SK-N-SH (cell line): ENCODE measurements at regions not wholly inside any gene's neighbourhood (a gene's known extent, or its start where the extent isn't known, plus 50 kb on each side); places are given as distances from the start of the nearest gene placed in this dataset.

Source experiments
- CTCF ChIA-PET: fragments of 300-600, 350-600 bp; formaldehyde crosslinking; extraction: SDS; loops from one replicate; lab custom pipeline; 2021; lab: Yijun Ruan, JAX
- POLR2A ChIA-PET: fragments of 350-600 bp; sonication (Branson Sonifier 250); formaldehyde crosslinking; extraction: SDS; loops from one replicate; lab custom pipeline; 2020; ENCODE audit warnings: antibody characterized with exemption, inconsistent platforms; lab: Yijun Ruan, JAX
- DNase-seq: peaks from one replicate; pipeline ENCODE4 v3.0.0; 2012
- H2AFZ ChIP-seq: fragments of 200-600 bp; sonication (generic); 2 replicates; pipeline ENCODE4 v1.8.1; 2016; ENCODE audit warnings: antibody characterized with exemption, mild to moderate bottlenecking, low read depth
- H3F3A ChIP-seq: fragments of 200-600 bp; sonication (generic); replicated peaks from 2 replicates; pipeline ENCODE3; 2016; ENCODE audit warnings: antibody characterized with exemption, mild to moderate bottlenecking; ENCODE audit not compliant: insufficient read depth
- H3K27ac ChIP-seq, 2 experiments: fragments of 200-500 bp in 1 of 2; fragments of 200-600 bp in 1 of 2; sonication (Bioruptor generic) in 1 of 2; sonication (generic), shearing (Covaris generic) in 1 of 2; 2 replicates each; pipeline versions ENCODE4 v1.5.1 to v1.6.1; 2014 to 2016; ENCODE audit warnings: low read depth in 2 of 2, inconsistent platforms in 1 of 2, low read length in 1 of 2, mild to moderate bottlenecking in 1 of 2, mixed read lengths in 1 of 2
- H3K27me3 ChIP-seq: fragments of 200-600 bp; sonication (generic), shearing (Covaris generic); 2 replicates; pipeline ENCODE4 v1.6.1; 2016; ENCODE audit warnings: mixed run types; ENCODE audit not compliant: insufficient read depth
- H3K36me3 ChIP-seq, 2 experiments: fragments of 200-500 bp in 1 of 2; fragments of 200-600 bp in 1 of 2; sonication (Bioruptor generic) in 1 of 2; sonication (generic) in 1 of 2; replicated peaks in 1 of 2; 2 replicates each; pipeline versions ENCODE3 to v1.5.1; 2014 to 2016; ENCODE audit warnings: low read length in 1 of 2, mild to moderate bottlenecking in 1 of 2; ENCODE audit not compliant: insufficient read depth in 2 of 2, control insufficient read depth in 1 of 2
- H3K4me1 ChIP-seq, 2 experiments: fragments of 200-500 bp in 1 of 2; fragments of 200-600 bp in 1 of 2; sonication (Bioruptor generic) in 1 of 2; sonication (generic), shearing (Covaris generic) in 1 of 2; 2 replicates each; pipeline versions ENCODE4 v1.5.1 to v1.6.1; 2014 to 2016; ENCODE audit warnings: low read depth in 1 of 2, low read length in 1 of 2, mixed run types in 1 of 2; ENCODE audit not compliant: insufficient read depth in 2 of 2, control insufficient read depth in 1 of 2
- H3K4me2 ChIP-seq: fragments of 200-600 bp; sonication (generic), shearing (Covaris generic); 2 replicates; pipeline ENCODE4 v1.6.1; 2017; ENCODE audit warnings: mixed run types
- H3K4me3 ChIP-seq, 2 experiments: fragments of 200-500 bp in 1 of 2; fragments of 200-600 bp in 1 of 2; sonication (Bioruptor generic) in 1 of 2; sonication (generic), shearing (Covaris generic) in 1 of 2; 2 replicates each; pipeline versions ENCODE4 v1.5.1 to v1.8.1; 2014 to 2016; ENCODE audit warnings: low read depth in 2 of 2, inconsistent platforms in 1 of 2, low read length in 1 of 2, mild to moderate bottlenecking in 1 of 2, mixed read lengths in 1 of 2, moderate library complexity in 1 of 2
- H3K79me2 ChIP-seq: fragments of 200-600 bp; sonication (generic); 2 replicates; pipeline ENCODE4 v1.8.1; 2017; ENCODE audit warnings: mild to moderate bottlenecking; ENCODE audit not compliant: insufficient read depth
- H3K9ac ChIP-seq: fragments of 200-600 bp; sonication (generic); 2 replicates; pipeline ENCODE4 v1.6.1; 2017; ENCODE audit warnings: mixed run types
- H3K9me2 ChIP-seq: fragments of 200-600 bp; sonication (generic); 2 replicates; pipeline ENCODE4 v1.6.1; 2017; ENCODE audit warnings: mixed run types
- H3K9me3 ChIP-seq: fragments of 200-600 bp; sonication (generic); 2 replicates; pipeline ENCODE4 v1.6.1; 2017; ENCODE audit warnings: mixed run types, mild to moderate bottlenecking, moderate library complexity
- H4K20me1 ChIP-seq: fragments of 200-600 bp; sonication (generic); 2 replicates; pipeline ENCODE4 v1.6.1; 2017; ENCODE audit warnings: mild to moderate bottlenecking, mixed run types; ENCODE audit not compliant: insufficient read depth
- ELF1 ChIP-seq: IDR thresholded peaks from 2 replicates; pipeline ENCODE4 v1.4.0; 2012
- EP300 ChIP-seq, 2 experiments: IDR thresholded peaks; 2 replicates each; pipeline versions ENCODE4 v1.4.0 to v1.6.1; 2012; ENCODE audit warnings: borderline replicate concordance in 1 of 2, low read depth in 1 of 2, low read length in 1 of 2
- FOXJ3 ChIP-seq: sonication (generic); formaldehyde crosslinking; IDR thresholded peaks from 2 replicates; pipeline ENCODE4 v1.5.1; 2020; ENCODE audit warnings: mild to moderate bottlenecking, missing genetic modification reagents
- GABPA ChIP-seq: IDR thresholded peaks from 2 replicates; pipeline ENCODE4 v1.4.0; 2012; ENCODE audit warnings: low read depth, mild to moderate bottlenecking
- GATA2 ChIP-seq: sonication (generic); formaldehyde crosslinking; IDR thresholded peaks from 2 replicates; pipeline ENCODE4 v1.5.0; 2020; ENCODE audit warnings: mild to moderate bottlenecking, missing genetic modification reagents
- JUND ChIP-seq: IDR thresholded peaks from 2 replicates; pipeline ENCODE4 v1.4.0; 2012
- NFIC ChIP-seq: IDR thresholded peaks from 2 replicates; pipeline ENCODE4 v1.4.0; 2012; ENCODE audit warnings: borderline replicate concordance
- RAD21 ChIP-seq: IDR thresholded peaks from 2 replicates; pipeline ENCODE4 v1.6.1; 2012; ENCODE audit warnings: mild to moderate bottlenecking, low read length
- RCOR1 ChIP-seq: fragments of 150-350 bp; IDR thresholded peaks from 2 replicates; pipeline ENCODE4 v1.6.1; 2017; ENCODE audit warnings: antibody characterized with exemption, low read length
- RFX5 ChIP-seq: IDR thresholded peaks from 2 replicates; pipeline ENCODE4 v1.6.1; 2012; ENCODE audit warnings: mild to moderate bottlenecking, improper control_type of control experiment, low read length
- TAF1 ChIP-seq: IDR thresholded peaks from 2 replicates; pipeline ENCODE4 v1.6.1; 2012; ENCODE audit warnings: low read depth, mild to moderate bottlenecking, low read length, moderate library complexity, borderline replicate concordance
- TCF12 ChIP-seq: IDR thresholded peaks from 2 replicates; pipeline ENCODE4 v1.4.0; 2012
- TEAD4 ChIP-seq: IDR thresholded peaks from 2 replicates; pipeline ENCODE4 v1.4.0; 2012; ENCODE audit warnings: mild to moderate bottlenecking, borderline replicate concordance; ENCODE audit not compliant: insufficient read depth
- WGBS: methylation state at CpG from one replicate; pipeline ENCODE4 v1.1.6; 2017; ENCODE audit warnings: low lambda C conversion rate; 5-methylcytosine and 5-hydroxymethylcytosine counted together
- TF ChIP-seq, protein P1 (sequence below): IDR thresholded peaks from 2 replicates; pipeline ENCODE4 v1.4.0; 2012; ENCODE audit warnings: low read depth
- TF ChIP-seq, protein P2 (sequence below): fragments of 200-600 bp; sonication (generic); IDR thresholded peaks from 2 replicates; pipeline ENCODE4 v1.6.1; 2017; ENCODE audit warnings: antibody characterized with exemption, mild to moderate bottlenecking, moderate library complexity
- TF ChIP-seq, protein P3 (sequence below): IDR thresholded peaks from 2 replicates; pipeline ENCODE4 v1.6.1; 2012; ENCODE audit warnings: mild to moderate bottlenecking, low read depth, low read length, moderate library complexity
- TF ChIP-seq, protein P4 (sequence below): IDR thresholded peaks from 2 replicates; pipeline ENCODE4; 2012

DNA sequence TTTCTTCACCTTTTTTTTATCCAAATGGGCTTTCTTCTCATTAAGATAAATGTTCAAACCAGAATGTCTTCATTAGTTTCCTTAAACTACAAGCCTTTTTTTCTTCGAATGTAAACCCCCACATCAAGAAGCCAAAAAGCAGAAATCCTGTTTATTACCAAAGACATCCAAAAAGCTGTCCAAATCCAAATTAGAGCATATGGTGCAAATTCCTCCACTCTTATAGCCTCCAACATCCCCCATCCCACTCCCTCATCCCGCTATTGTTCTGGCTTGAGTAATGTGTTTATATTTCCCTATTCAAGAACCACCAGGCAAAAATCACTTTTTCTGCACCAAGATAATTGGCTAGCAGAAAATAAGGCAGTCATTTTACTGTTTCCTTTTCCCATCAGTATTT, 315.1 kb upstream of the ADGRL3 start:
- CTCF ChIA-PET = interaction anchor here (1.0 kb wide), 1 partner anchor 1538 kb away, joined by 3 read pairs; no protein-coding TSS in a partner anchor
- no peaks in the 10 kb centered on the region for H3F3A ChIP-seq

DNA sequence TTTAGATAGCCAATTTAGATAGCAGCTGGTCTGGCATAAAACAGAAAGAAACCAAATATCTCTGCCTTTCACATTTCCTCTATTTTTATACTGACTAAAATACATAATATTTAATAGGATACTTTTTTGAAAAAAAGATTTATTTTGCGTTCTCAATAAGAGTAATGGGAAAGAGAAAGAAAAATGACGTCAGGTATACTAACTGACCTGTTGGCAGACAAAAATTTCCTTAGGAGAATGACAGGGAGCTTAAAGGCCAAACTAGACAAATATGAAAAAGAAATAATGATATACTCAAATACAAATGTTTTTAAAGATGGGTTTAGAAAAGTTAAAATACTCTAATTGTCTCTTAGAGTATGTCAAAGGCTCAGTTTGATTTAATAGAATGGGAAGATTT, 309.4 kb upstream of the ADGRL3 start:
- no peaks in the 10 kb centered on the region for H3F3A ChIP-seq
- no peaks in the 10 kb centered on the region for H3K36me3 ChIP-seq
- H3K9me3 ChIP-seq = no peaks in the 10 kb centered on the region
- no peaks in the 10 kb centered on the region for H3K27me3 ChIP-seq
- WGBS = 27% methylated on average over 2 of the region's 2 CpGs
- DNase-seq = no peak
- H3K79me2 ChIP-seq = no peaks in the 10 kb centered on the region
- H3K27ac ChIP-seq = no peak overlapping the region
- H3K4me1 ChIP-seq = no peaks in the 10 kb centered on the region
- no peak for TF ChIP-seq RAD21
- no peak for TF ChIP-seq FOXJ3 (CRISPR knock-in tag)
- no peak for TF ChIP-seq NFIC
- TF ChIP-seq, protein P1, sequence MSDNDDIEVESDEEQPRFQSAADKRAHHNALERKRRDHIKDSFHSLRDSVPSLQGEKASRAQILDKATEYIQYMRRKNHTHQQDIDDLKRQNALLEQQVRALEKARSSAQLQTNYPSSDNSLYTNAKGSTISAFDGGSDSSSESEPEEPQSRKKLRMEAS = no peak
- TF ChIP-seq RFX5 = no peak
- no peak for TF ChIP-seq ELF1
- TF ChIP-seq TAF1 = no peak
- TF ChIP-seq GABPA = no peak
- TF ChIP-seq, protein P2, sequence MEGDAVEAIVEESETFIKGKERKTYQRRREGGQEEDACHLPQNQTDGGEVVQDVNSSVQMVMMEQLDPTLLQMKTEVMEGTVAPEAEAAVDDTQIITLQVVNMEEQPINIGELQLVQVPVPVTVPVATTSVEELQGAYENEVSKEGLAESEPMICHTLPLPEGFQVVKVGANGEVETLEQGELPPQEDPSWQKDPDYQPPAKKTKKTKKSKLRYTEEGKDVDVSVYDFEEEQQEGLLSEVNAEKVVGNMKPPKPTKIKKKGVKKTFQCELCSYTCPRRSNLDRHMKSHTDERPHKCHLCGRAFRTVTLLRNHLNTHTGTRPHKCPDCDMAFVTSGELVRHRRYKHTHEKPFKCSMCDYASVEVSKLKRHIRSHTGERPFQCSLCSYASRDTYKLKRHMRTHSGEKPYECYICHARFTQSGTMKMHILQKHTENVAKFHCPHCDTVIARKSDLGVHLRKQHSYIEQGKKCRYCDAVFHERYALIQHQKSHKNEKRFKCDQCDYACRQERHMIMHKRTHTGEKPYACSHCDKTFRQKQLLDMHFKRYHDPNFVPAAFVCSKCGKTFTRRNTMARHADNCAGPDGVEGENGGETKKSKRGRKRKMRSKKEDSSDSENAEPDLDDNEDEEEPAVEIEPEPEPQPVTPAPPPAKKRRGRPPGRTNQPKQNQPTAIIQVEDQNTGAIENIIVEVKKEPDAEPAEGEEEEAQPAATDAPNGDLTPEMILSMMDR = no peak
- TF ChIP-seq, protein P3, sequence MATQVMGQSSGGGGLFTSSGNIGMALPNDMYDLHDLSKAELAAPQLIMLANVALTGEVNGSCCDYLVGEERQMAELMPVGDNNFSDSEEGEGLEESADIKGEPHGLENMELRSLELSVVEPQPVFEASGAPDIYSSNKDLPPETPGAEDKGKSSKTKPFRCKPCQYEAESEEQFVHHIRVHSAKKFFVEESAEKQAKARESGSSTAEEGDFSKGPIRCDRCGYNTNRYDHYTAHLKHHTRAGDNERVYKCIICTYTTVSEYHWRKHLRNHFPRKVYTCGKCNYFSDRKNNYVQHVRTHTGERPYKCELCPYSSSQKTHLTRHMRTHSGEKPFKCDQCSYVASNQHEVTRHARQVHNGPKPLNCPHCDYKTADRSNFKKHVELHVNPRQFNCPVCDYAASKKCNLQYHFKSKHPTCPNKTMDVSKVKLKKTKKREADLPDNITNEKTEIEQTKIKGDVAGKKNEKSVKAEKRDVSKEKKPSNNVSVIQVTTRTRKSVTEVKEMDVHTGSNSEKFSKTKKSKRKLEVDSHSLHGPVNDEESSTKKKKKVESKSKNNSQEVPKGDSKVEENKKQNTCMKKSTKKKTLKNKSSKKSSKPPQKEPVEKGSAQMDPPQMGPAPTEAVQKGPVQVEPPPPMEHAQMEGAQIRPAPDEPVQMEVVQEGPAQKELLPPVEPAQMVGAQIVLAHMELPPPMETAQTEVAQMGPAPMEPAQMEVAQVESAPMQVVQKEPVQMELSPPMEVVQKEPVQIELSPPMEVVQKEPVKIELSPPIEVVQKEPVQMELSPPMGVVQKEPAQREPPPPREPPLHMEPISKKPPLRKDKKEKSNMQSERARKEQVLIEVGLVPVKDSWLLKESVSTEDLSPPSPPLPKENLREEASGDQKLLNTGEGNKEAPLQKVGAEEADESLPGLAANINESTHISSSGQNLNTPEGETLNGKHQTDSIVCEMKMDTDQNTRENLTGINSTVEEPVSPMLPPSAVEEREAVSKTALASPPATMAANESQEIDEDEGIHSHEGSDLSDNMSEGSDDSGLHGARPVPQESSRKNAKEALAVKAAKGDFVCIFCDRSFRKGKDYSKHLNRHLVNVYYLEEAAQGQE = no peak
- no peak for TF ChIP-seq GATA2 (CRISPR knock-in tag)
- TF ChIP-seq, protein P4, sequence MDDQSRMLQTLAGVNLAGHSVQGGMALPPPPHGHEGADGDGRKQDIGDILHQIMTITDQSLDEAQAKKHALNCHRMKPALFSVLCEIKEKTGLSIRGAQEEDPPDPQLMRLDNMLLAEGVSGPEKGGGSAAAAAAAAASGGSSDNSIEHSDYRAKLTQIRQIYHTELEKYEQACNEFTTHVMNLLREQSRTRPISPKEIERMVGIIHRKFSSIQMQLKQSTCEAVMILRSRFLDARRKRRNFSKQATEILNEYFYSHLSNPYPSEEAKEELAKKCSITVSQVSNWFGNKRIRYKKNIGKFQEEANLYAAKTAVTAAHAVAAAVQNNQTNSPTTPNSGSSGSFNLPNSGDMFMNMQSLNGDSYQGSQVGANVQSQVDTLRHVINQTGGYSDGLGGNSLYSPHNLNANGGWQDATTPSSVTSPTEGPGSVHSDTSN = no peak
- no peak for TF ChIP-seq TCF12
- TF ChIP-seq RCOR1 = no peak
- TF ChIP-seq JUND = no peak
- H3K9me2 ChIP-seq = no peaks in the 10 kb centered on the region
- CTCF ChIA-PET = interaction anchor here (0.5 kb wide), 1 partner anchor 1517 kb away, joined by 3 read pairs; no protein-coding TSS in a partner anchor
- no peak overlapping the region for H3K4me3 ChIP-seq
- POLR2A ChIA-PET = no interaction called here
- H3K9ac ChIP-seq = no peak overlapping the region
- no peaks in the 10 kb centered on the region for H4K20me1 ChIP-seq
- no peak overlapping the region for H2AFZ ChIP-seq
- no peak overlapping the region for H3K4me2 ChIP-seq

More for the DNA sequence above, 315.1 kb upstream of the ADGRL3 start:
- no peak for DNase-seq
- Histone ChIP-seq H3K27me3 (no peaks in the 10 kb centered on the region), H3K36me3 (no peaks in the 10 kb centered on the region), H3K9ac (no peak overlapping the region), H3K4me1 (no peaks in the 10 kb centered on the region), H3K79me2 (no peaks in the 10 kb centered on the region), H2AFZ (no peak overlapping the region), H3K4me3 (no peak overlapping the region), H3K9me3 (no peaks in the 10 kb centered on the region), H3K4me2 (no peak overlapping the region), H3K27ac (no peak overlapping the region), H4K20me1 (no peaks in the 10 kb centered on the region), H3K9me2 (0 out of 2 replicates have a peak, but pooled peaks cover 2% of the 10 kb centered on the region)
- WGBS = 33% methylated on average over 2 of the region's 2 CpGs
- TF ChIP-seq, protein P3 = no peak
- no peak for TF ChIP-seq NFIC
- no peak for TF ChIP-seq EP300 (IDR thresholded peaks at IDR 0.05; ENCODE audit: borderline replicate concordance in 1 of 2, low read depth in 1 of 2, low read length in 1 of 2)
- no peak for TF ChIP-seq TEAD4
- TF ChIP-seq GABPA = no peak
- POLR2A ChIA-PET = no interaction called here
